NCI-H2196 (cell line): ENCODE measurements at regions not wholly inside any gene's neighbourhood (a gene's known extent, or its start where the extent isn't known, plus 50 kb on each side); places are given as distances from the start of the nearest gene placed in this dataset.

ENCODE experiments used
- DNase-seq: peaks from one replicate; lab custom pipeline; 2025; ENCODE audit not compliant: unreplicated experiment; lab: John Stamatoyannopoulos, UW

DNA sequence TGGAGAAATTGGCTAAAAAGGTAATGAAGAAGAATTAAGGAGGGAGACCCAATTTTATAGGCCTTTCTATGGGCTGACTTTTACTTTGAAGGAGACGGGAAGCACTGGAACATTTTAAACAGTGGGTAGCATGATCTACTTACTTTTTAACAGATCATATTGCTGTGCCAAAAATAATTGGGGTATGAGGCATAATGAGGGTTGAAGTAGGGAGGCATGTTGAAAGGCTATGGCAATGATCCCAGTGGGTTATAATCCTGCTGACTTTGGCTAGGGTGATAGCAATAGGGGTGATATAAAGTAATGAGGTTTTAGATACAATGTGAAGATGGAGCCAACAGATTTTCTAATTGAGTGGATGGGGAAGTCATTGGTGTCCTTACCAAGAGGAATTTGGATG lies 73.2 kb downstream of the GPR37 start:
- DNase-seq = no peak

DNA sequence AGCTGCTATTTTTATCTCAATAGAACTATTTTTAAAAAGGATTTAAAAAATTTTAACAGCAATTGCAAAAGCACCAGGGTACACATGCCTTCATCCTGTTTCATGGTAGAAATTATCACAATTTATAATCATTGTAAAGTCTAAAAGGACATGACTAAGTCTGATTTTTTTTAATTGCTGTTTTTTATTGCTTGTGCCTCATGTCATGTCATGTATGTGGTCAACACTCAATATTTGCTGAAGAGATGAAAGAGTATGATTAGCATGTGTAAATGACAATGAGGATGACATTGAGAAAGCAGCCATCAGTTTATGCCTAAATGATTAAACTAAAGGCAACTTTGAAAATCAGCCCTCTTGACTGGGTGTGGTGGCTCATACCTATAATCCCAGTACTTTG lies 74.8 kb downstream of the GPR37 start:
- no peak for DNase-seq

DNA sequence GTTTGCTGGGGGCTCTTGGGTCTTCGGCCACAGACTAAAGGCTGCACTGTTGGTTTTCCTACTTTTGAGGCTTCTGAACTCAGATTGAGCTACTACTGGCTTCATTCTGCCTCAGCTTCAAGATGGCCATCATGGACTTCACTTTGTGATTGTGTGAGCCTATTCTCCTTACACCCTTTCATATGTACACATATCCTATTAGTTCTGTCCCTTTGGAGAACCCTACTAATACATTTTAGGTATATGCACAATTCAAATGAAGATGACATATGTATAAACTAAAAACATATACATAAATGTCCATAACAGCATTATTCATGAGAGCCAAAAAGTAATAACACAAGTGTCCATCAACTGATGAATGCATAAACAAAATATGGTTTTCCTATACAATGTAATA lies 75.7 kb downstream of the GPR37 start:
- DNase-seq = no peak

DNA sequence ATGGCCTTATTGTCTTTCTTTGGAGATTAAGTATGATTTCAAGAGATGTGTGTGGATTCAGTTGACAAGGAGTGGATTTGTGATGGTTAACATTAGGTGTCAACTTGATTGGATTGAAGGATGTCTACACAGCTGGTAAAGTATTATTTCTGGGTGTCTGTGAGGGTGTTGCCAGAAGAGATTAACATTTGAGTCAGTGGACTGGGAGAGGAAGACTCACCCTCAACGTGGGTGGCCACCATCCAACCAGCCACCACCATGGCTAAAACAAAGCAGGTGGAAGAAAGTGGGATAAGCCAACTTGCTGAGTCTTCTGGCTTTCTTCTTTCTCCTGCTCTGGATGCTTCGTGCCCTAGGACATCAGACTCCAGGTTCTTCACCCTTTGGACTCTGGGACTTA lies 76.1 kb downstream of the GPR37 start:
- no peak for DNase-seq

DNA sequence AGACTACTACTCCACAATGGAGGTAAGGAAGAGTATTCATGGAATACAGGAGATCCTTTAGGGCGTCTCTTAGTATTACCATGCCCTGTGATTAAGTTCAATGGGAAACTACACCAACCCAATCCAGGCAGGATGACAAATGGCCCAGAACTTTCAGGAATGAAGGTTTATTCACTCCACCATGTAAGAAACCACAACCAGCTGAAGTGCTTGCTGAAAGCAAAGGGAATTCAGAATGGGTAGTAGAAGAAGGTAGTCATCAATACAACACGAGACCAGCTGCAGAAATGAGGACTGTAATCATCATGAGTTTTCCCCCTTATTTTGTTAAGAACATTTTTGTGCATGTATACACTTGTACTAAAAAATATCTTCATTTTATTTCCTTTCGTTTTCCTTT lies 76.6 kb downstream of the GPR37 start:
- DNase-seq = no peak

DNA sequence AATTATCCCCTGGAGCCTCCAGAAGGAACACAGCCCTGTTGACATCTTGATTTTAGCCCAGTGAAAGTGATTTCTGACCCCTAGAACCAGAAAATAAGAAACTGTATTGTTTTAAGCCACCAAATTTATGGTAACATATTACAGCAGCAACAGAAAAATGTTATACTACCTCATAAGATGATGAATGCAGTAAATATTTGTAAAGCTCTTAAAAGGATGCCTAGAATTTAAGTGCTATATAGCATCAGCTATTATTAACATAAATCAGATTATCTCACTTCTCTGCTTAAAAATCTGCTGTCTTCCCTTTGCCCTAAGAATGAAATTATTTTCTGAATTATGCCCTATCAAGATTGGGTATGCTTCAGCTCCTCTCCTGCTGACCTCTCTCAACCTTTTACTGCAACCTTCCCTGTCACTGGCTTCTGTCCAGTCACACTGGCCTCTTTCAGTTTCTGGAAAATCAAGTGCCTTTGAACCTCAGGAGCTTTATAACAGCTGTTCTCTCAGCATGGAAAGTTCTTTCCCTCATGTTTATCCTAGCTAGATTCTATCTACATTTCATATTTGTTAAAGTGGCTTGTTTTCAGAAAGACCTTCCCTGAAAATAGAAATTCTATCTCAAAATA lies 78.9 kb downstream of the GPR37 start:
- no peak for DNase-seq

DNA sequence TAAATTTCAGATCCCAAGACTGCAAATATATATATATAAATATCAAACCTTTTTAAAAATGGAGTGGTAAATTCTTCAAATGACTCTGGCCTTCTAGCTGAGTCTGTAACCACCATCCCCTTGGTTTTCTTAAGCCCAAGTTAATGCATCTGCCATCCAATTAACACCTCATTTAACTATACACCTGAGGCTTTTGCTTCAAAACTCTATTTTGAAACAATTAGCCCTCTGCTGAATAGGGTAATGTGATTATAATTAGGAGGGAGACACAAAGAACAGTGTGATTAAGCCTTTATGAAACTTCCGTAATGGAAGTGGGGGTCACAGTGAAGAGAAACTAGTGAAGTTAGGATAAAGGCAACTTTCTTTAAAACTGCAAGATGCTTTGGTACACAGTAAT lies 83.6 kb downstream of the GPR37 start:
- no peak for DNase-seq

DNA sequence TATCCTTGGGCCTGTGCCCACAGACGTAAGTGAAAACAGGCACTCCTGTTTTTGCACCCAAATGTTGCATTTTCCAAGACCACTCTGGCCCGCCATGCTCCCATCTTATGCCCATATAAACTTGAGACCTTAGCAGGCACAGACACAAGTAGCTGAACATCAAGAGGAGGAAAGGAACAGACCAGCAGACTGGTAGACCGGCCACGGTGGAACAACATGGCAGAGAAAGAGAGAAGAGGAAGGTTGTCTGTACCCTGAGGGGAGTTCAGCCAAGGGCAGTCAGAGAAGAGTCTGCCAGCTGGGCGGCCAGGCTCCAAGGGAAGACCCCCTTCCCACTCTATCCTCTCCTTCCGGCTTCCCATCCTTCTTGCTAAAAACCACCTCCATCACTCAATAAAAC lies 85.3 kb downstream of the GPR37 start:
- DNase-seq = no peak

DNA sequence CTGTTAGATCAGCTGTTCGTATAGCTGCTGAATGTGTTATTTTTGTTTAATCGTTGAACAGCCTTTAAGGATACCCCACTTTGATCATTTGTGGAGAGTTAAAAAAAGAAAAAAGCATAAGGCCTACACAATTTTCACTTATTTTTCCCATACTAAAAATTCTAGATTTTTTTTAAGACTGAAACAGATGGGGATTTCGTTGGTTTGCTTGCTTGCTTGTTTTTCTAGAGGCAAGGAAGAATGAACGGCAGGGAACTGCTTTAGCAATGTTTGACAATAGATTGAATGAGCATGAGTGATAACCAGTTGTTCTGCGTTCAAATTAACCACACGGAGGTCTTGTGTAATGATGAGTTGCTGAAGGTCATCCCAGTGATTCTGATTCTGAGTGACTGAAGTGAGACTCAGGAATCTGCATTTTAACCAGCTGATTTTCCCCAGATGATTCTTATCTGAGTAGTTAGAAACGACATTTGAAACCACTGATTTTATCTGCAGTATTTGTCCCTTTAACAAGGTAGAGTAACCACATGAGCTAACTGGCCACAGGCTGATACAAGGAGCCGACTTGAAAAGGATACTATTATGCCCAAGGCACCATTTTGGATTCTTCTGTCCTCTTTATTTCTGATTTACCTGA lies 85.9 kb downstream of the GPR37 start:
- DNase-seq = no peak

DNA sequence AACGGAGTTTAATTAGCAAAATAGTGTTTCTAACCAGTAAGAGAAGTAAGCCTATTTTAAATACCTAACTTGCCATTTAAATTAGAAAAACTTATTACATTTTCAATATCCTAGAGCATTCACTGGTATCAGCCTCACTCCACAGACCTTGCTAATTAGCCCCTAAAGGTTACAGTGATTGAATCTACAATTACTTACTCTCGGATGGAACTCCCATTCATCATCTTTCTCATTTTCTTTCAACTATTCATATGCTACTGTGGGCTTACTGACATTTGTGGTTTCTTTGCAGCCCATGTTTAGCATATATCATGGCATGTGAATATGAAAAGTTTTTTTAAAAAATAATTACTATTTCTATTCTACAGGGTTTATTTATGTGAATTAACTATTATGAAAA lies 86.4 kb downstream of the GPR37 start:
- DNase-seq = no peak

DNA sequence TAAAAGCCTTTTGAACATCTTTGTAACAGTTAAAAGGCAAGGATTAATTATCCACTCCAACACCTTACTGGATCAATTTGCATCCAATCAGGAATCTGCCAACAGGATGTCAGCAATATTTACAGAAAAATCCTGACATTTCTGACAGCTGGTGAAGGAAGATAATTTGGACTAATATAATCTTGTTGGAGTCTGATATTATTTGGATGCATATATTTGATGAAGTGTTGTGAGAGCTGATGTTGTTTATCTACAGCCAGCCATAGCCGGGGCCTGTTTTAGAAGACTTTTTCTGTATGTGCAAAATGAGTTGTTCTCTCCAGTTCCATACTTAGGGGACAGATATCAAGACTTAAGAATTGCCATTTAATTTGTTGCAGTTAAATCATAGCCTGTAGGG lies 91.1 kb downstream of the GPR37 start:
- DNase-seq = no peak

DNA sequence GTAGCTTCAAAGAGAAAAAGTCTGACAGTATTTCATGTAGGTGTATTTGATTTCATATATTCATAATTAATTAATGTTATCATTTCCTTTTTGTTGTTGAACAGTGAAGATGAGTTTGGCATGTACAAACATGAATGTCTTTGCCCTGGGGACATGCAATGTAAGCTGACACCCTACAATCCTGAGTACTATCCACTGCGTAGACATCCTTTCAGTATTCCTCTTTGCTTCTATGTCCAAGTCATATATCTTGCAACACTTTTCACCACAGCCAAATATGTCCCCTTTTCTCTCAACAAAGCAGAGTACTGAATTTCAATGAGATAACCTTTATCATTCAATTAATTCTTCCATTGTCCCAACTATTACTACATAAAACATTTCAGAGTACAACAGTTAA lies 93.6 kb downstream of the GPR37 start:
- no peak for DNase-seq

DNA sequence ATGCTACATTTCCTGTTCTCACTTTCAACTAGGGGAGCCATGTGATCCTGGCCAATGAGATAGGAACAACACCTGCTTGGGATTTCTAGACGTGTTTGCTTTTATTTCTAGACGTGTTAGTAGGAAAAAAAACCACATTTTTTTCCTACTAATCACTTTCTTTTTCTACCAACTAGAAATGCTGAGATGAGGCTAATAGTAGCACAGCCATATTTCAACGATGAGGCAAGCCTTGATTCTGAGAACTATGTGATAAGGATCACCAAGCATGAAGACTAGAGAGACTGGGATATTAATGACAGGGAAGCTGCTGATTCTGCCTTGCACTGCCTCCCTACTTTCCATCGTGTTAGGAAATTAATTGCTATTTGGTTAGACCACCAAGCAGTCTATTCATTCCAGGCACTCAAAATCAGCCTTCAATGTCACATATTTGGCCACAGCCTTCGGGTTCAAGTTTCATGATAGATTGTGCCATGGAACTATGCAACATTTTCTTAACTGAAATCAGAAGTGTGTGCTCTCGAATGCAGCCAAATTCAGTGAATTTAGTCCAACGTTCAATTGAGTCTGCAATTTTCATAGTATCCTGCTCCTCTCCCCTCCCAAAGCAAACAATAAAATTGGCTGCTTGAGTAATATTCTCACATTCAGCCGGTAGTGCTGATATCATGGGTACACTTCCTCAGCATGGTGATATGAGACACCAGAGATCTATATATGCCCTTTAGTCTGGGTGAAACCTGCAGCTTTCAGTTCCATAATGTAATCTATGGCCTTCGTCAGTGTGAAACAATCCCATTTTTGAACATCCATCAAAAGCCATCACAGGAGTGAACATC lies 98.1 kb downstream of the GPR37 start:
- DNase-seq = peak; percentile 68

DNA sequence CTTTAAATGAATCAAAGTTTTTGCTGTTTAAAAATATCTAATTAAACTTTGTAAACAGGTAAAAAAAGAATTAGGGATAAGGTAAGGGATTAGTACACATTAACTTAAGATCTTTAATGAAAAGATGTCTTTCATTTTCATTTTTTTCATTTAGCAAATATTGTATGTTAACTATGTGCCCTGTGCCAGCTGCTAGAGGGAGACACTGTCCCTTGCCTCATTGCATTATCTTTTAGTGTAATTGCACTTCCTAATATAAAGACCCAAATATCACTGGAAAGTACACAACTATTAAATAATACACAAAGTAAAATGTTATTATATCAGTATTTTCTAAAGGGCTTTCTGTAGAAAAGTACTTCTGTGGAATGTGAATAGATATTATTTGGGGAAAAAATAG lies 102.7 kb downstream of the GPR37 start:
- no peak for DNase-seq

DNA sequence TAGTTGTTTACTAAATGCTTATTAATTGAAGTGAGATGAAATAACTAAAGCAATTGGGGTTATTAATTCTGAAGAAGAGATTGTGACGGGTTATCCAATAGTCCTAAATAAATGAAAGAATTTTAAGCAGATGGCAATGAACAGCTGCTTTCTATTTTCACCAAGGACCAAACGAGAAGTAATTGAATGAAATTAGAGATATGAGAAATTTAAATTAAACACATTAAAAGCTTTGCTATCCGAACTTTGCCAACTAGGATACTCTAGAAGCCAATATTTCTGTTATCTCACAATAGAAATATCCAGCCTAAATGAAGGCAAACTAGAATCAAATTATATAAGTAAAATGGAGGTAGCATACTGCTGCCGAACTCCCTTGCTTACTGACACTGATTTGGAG lies 103.2 kb downstream of the GPR37 start:
- no peak for DNase-seq

DNA sequence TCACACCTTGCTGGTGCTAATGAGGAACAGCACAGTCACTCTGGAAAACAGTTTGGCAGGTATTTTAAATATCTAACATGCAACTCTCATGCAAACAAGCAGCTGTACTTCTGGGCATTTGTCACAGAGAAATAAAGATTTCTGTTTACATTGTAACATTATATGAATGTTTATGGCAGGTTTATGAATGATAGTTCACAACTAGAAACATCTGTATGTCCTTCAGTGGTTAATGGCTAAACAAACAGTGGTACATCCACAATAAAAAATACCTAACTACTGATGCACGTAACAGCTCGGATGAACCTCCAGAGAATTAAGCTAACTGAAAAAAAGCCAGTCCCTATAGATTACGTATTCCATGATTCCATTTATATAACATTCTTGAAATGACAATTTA lies 109.6 kb downstream of the GPR37 start:
- peak; percentile 33 for DNase-seq

DNA sequence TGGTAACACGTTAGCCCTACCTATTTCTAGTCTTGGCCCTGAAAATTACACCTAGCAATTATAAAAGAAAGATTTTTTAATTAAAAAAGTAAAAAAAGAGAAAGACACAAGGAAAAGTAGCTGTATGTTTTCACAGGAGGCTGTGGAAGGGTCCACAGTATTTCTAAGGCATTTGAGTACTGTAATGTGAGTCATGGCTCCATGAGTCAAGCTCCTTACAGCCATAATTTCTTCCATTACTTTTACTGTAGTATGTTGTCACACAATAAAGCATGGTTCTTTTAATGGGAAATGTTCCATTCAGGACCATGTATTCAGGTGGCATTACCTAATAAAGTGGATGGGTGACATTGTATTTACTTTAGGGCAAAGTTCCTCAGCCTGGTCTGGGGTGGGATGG lies 113.4 kb downstream of the GPR37 start:
- DNase-seq = no peak

DNA sequence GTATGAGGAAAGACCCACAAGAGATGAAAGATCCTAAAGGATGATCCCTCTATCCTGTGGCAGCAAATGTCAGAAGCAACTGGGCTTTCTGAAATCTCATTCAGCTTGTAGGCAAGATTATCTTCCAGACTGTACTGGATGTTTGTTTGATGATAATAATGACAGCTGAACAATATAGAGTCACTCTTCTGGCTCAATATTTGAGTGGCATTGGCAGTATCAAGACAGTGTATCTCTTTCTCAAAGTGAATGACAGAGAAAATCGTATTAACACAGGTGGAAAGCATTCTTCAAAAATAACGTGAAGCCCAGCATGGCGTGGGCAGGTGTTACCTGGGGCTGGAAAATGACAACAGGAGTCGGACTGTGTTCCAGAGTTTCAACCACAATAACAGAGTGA lies 114.5 kb downstream of the GPR37 start:
- DNase-seq = no peak

DNA sequence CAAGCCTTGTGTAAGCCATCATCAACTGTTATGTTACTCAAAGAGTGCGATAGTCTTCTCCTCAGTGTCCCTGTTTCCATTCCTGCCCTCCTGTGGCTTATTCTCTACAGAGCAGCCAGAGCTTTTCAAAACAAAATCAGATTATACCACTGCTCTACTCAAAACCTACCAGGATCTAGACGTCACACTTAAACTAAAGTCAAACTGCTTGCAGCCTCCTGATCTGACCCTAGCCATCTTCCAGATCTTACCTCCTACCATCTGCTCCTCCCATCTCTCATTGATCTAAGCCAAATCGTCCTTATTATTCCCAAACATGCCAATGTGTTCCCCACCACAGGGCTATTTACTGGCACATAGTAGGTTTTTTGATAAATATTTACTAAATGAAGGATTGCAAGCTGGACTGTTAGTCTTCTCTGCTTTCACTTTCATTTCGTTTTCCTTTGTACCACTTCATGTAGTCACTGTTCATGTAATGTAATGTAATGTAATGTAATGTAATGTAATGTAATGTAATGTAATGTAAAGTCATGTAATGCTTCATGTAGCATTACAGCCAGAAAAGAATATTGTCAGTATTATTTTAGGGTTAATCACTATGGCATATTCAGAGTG lies 116.1 kb downstream of the GPR37 start:
- DNase-seq = no peak

DNA sequence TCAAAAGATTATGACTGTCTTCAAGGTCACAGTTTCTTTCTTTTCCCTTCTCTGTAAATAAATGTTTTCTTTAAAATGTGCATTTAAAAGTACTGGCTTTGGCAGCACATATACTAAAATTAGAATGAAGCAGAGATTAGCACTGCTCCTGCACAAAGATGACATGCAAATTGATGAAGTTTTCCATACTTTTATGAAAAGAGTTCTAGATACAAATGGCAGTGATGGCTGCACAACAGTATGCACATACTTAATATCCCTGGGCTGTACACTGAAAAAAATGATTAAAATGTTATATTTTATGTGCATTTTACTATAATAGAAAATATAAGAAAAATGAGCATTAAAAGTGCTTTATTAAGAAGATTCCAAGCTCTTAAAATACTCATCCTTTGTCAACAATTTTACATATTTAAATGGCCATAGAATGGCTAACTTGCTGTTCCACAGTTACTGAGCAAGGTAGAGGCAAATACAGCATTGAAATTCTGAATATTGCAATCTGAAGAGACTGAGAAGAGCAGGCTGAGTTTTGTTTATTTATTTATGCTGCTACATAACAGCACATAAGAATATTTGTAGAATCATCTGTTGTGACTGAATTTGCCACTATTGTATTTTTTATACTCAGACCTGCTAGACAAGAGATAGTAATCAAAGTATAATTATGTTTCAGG lies 117.8 kb downstream of the GPR37 start:
- DNase-seq = no peak

DNA sequence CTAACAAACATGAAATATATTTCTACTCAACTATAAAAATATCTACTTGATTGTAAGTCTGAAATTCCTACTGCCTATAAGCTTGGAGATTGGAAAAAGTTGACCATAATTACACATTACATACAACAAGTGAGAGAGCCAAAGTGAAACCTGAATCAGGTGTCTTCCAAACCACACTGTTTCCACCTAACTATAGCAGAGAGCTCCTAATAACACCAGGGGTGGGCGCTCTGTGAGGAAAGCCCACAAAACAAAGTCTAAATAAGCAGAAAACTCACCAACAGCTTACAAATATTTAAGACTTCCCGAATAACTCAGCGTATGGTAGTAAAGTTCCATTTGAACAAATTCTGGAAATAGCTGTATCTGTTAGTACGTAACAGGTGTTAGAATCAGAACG lies 119.9 kb downstream of the GPR37 start:
- DNase-seq = no peak
